ENCODE measurements at regions not wholly inside any gene's neighbourhood (a gene's known extent, or its start where the extent isn't known, plus 50 kb on each side); places are given as distances from the start of the nearest gene placed in this dataset.

DNA sequence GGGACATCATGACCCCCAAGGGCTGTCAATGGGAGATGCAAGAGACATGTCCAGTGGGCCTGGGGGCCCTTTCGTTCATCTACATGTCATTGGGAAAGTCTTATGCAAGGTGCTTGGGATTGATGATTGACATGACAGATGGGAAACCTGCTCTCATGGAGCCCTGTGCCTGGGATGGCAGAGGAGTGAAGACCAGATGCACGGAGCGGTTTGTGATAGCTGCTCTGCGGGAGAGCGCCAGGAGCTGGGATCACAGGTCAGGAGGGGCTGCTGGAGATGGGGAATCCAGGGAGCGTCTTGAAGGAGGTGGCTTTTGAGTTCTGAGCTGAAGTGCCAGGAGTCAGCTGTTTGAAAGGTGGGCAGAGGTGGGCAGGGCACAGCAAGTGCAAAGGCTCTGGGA, 104.3 kb downstream of the FGF18 start:
- no peaks in the 10 kb centered on the region for H3K27me3 ChIP-seq (ENCODE audit: control insufficient read depth in 3 of 3, insufficient read depth in 3 of 3, low read length in 2 of 3)
- no peaks in the 10 kb centered on the region for H3K9me3 ChIP-seq (ENCODE audit: control insufficient read depth in 4 of 4, insufficient read depth in 3 of 4, low read length in 3 of 4)
- H3K4me1 ChIP-seq (ENCODE audit: control insufficient read depth in 5 of 5, insufficient read depth in 5 of 5, low read length in 5 of 5) = peaks cover 0 to 24% (median 7%) of the 10 kb centered on the region in 5 donors
- H3K27ac ChIP-seq (ENCODE audit: low read depth in 1 of 2, low read length in 1 of 2) = no peak overlapping the region
- DNase-seq (no peak), ATAC-seq (ENCODE audit: insufficient read depth, low FRiP score) (no peak)
- no peaks in the 10 kb centered on the region for H3K36me3 ChIP-seq (ENCODE audit: control insufficient read depth in 4 of 4, insufficient read depth in 4 of 4, low read length in 4 of 4)
- TF ChIP-seq, protein P1, sequence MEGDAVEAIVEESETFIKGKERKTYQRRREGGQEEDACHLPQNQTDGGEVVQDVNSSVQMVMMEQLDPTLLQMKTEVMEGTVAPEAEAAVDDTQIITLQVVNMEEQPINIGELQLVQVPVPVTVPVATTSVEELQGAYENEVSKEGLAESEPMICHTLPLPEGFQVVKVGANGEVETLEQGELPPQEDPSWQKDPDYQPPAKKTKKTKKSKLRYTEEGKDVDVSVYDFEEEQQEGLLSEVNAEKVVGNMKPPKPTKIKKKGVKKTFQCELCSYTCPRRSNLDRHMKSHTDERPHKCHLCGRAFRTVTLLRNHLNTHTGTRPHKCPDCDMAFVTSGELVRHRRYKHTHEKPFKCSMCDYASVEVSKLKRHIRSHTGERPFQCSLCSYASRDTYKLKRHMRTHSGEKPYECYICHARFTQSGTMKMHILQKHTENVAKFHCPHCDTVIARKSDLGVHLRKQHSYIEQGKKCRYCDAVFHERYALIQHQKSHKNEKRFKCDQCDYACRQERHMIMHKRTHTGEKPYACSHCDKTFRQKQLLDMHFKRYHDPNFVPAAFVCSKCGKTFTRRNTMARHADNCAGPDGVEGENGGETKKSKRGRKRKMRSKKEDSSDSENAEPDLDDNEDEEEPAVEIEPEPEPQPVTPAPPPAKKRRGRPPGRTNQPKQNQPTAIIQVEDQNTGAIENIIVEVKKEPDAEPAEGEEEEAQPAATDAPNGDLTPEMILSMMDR (IDR thresholded peaks at IDR 0.05; ENCODE audit: control extremely low read depth, extremely low read depth) = no peak
- WGBS, 2 donors = 95% methylated on average over 6 of the region's 6 CpGs
- H3K4me3 ChIP-seq = no peak overlapping the region
- no peak overlapping the region for H3K9ac ChIP-seq (ENCODE audit: insufficient read depth in 1 of 2, low read length in 2 of 2)

DNA sequence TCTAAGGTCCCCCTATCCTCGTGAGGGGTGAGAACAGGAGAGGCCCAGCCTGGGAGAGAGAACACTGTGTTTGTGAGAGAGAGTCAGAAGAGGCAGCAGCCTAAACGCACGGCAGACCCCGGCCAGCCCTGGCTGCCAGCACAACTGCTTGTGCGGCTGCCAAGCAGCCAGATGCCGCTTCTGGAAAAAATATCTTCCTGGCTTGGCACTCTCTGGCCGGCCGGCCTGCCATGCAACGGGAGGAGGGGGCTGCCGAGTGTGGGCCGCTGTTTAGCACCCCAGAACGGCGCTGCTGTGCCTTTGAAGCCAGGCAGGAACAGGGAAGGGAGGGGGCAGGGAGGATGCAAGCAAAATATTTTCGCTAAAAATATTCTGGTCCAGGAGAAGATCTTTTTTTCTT, 105.0 kb downstream of the FGF18 start:
- H3K36me3 ChIP-seq (ENCODE audit: control insufficient read depth in 4 of 4, insufficient read depth in 4 of 4, low read length in 4 of 4) = no peaks in the 10 kb centered on the region
- TF ChIP-seq, protein P1 (IDR thresholded peaks at IDR 0.05; ENCODE audit: control extremely low read depth, extremely low read depth) = no peak
- H3K4me1 ChIP-seq (ENCODE audit: control insufficient read depth in 5 of 5, insufficient read depth in 5 of 5, low read length in 5 of 5) = peaks cover 0 to 23% (median 7%) of the 10 kb centered on the region in 5 donors
- no peaks in the 10 kb centered on the region for H3K27me3 ChIP-seq (ENCODE audit: control insufficient read depth in 3 of 3, insufficient read depth in 3 of 3, low read length in 2 of 3)
- WGBS, 2 donors = 48 to 71% methylated on average over 14 of the region's 14 CpGs
- no peaks in the 10 kb centered on the region for H3K9me3 ChIP-seq (ENCODE audit: control insufficient read depth in 4 of 4, insufficient read depth in 3 of 4, low read length in 3 of 4)
- H3K9ac ChIP-seq (ENCODE audit: insufficient read depth in 1 of 2, low read length in 2 of 2) = no peak overlapping the region
- DNase-seq (peak; percentile 35 to 55 (median 50)), ATAC-seq (ENCODE audit: insufficient read depth, low FRiP score) (no peak)
- no peak overlapping the region for H3K4me3 ChIP-seq
- no peak overlapping the region for H3K27ac ChIP-seq (ENCODE audit: low read depth in 1 of 2, low read length in 1 of 2)

DNA sequence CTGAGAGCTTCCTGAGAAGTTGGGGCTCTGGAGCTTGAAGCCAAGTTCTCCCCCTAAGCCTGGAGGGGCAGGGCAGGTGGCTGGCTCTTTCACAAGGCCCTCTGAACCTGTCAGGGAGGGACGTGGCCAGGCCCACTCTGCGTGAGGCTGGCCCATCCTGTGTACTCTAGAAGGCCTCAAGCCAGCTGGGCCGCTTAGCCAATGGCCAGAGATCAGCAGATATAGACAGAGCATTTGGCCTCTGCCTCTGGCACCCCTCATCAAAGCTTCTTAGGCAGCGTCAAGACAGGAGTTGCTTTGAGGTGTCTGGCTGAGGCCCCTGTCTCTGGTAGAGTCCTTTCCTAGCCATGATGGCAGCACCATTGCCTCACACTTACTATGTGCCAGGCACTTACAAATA, 105.6 kb downstream of the FGF18 start:
- no peak for ATAC-seq (ENCODE audit: insufficient read depth, low FRiP score)
- H3K9me3 ChIP-seq (ENCODE audit: control insufficient read depth in 4 of 4, insufficient read depth in 3 of 4, low read length in 3 of 4) = no peaks in the 10 kb centered on the region
- 72 to 86% methylated on average over 4 of the region's 4 CpGs for WGBS, 2 donors
- peak in 1 of 3 donors; percentile 15 for DNase-seq
- no peak overlapping the region for H3K9ac ChIP-seq (ENCODE audit: insufficient read depth in 1 of 2, low read length in 2 of 2)
- H3K4me3 ChIP-seq = no peak overlapping the region
- H3K4me1 ChIP-seq (ENCODE audit: control insufficient read depth in 5 of 5, insufficient read depth in 5 of 5, low read length in 5 of 5) = peaks cover 0 to 20% (median 7%) of the 10 kb centered on the region in 5 donors
- H3K27ac ChIP-seq (ENCODE audit: low read depth in 1 of 2, low read length in 1 of 2) = no peak overlapping the region
- TF ChIP-seq, protein P1 (IDR thresholded peaks at IDR 0.05; ENCODE audit: control extremely low read depth, extremely low read depth) = no peak
- no peaks in the 10 kb centered on the region for H3K27me3 ChIP-seq (ENCODE audit: control insufficient read depth in 3 of 3, insufficient read depth in 3 of 3, low read length in 2 of 3)
- H3K36me3 ChIP-seq (ENCODE audit: control insufficient read depth in 4 of 4, insufficient read depth in 4 of 4, low read length in 4 of 4) = no peaks in the 10 kb centered on the region

DNA sequence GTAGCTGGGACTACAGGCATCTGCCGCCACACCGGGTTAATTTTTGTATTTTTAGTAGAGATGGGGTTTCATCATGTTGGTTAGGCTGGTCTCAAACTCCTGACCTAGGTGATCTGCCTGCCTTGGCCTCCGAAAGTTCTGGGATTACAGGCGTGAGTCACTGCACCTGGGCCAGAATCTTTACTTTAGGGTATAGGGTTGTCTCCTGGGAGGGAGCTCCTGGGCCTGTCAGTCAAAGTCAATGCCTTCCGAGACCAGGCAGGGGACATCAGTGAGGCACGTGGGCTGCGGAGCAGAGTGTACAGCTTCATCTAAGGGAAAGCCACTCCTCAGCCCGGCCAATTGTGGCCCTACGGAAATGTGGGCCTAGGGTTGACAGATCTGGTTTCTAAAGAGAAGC, 108.6 kb downstream of the FGF18 start:
- ATAC-seq (ENCODE audit: insufficient read depth, low FRiP score) = no peak
- H3K9me3 ChIP-seq (ENCODE audit: control insufficient read depth in 4 of 4, insufficient read depth in 3 of 4, low read length in 3 of 4) = no peaks in the 10 kb centered on the region
- no peak overlapping the region for H3K9ac ChIP-seq (ENCODE audit: insufficient read depth in 1 of 2, low read length in 2 of 2)
- no peak overlapping the region for H3K27ac ChIP-seq (ENCODE audit: low read depth in 1 of 2, low read length in 1 of 2)
- TF ChIP-seq, protein P1 (IDR thresholded peaks at IDR 0.05; ENCODE audit: control extremely low read depth, extremely low read depth) = no peak
- no peaks in the 10 kb centered on the region for H3K27me3 ChIP-seq (ENCODE audit: control insufficient read depth in 3 of 3, insufficient read depth in 3 of 3, low read length in 2 of 3)
- WGBS, 2 donors = 92 to 96% methylated on average over 9 of the region's 9 CpGs
- H3K4me1 ChIP-seq (ENCODE audit: control insufficient read depth in 5 of 5, insufficient read depth in 5 of 5, low read length in 5 of 5) = peaks cover 0 to 13% (median 4%) of the 10 kb centered on the region in 5 donors
- no peak for DNase-seq
- no peaks in the 10 kb centered on the region for H3K36me3 ChIP-seq (ENCODE audit: control insufficient read depth in 4 of 4, insufficient read depth in 4 of 4, low read length in 4 of 4)
- no peak overlapping the region for H3K4me3 ChIP-seq

All from lung (tissue), 11 donors.